ENCODE measurements at regions not wholly inside any gene's neighbourhood (a gene's known extent, or its start where the extent isn't known, plus 50 kb on each side); places are given as distances from the start of the nearest gene placed in this dataset.

DNA sequence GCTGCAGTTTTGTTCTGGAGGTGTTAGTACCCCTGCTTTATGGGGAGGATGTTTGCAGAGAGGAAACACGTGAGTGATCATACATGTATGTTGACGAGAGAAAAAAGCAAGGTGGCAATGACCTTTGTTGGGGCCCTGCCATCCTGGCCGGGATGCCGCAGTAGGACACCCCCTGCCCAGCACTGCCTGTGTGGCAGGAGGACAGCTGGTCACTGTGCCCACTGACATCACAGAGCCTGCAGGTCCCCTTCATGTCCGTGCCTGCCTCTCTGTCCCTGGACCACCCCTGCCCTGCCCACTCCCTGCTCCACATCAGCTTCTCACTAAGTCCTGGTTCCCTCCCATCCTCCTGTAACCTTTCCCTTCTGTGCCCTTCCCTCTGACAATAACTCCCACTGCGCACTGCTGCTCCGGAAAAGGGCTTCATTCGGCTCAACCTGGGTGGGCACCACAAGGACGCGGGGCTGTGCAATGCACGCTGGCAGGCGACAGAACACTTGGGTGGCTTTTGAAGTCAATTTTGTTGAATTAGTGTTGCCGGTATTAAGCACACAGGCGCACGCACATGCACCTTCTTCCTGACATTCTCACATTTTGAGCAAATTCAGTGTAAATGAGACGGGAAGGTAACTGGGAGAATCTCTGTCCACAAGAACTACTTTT, 51.5 kb upstream of the TWIST2 start:
- in situ Hi-C loops (cut with HindIII; ENCODE audit: low sequenced_read_pairs) = no loop called here

DNA sequence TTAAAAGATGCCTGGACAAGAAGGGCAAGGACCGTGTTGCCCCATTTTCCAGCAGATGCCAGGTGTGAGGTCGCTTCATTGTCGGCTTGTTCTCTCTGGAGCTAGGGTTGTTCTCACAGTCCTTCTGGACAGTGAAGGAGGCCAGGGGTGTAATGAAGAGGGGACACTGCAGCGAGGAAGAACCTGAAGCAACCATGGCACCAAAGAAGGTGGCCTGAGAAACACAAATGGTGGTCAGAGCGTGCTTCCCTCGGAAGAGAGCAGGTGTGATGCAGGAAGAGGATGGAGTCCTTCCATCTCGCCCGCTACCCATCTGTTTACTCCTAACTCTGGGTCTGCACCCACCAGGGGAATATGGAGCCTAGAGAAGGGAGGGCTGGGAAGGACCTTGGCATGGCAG, 50.3 kb upstream of the TWIST2 start:
- in situ Hi-C loops (cut with HindIII; ENCODE audit: low sequenced_read_pairs) = no loop called here

All from endothelial cell of hepatic sinusoid (primary cell).